ELF-1 (cell line): ENCODE measurements at regions not wholly inside any gene's neighbourhood (a gene's known extent, or its start where the extent isn't known, plus 50 kb on each side); places are given as distances from the start of the nearest gene placed in this dataset.

Experiments used
- DNase-seq: peaks from one replicate; pipeline ENCODE4 v3.0.0-alpha.2; 2016; ENCODE audit warnings: low read depth, low spot score

DNA sequence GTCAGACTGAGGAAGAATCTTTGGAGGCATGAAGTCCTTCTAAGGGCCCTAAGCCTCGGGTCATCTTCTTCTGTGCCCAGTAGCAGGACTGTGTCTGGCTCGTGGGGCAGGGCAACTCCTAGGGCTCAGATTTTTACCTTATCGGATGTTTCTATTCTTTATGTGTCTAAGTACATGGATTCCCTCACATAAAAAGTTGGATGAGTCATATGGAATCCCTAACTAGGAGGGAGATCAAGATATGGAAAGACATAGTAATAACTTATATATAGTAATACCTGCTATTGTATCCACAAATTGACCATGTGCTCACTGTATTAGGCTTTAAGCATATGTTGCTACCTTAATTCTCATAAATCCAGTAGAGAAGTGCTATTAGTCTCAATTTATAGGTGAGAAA lies 364.5 kb upstream of the CAMK1G start:
- DNase-seq, result no peak

GRCh38 chr1:209219791-209220524 lies 363.6 kb upstream of the CAMK1G start:
- no peak for DNase-seq

DNA sequence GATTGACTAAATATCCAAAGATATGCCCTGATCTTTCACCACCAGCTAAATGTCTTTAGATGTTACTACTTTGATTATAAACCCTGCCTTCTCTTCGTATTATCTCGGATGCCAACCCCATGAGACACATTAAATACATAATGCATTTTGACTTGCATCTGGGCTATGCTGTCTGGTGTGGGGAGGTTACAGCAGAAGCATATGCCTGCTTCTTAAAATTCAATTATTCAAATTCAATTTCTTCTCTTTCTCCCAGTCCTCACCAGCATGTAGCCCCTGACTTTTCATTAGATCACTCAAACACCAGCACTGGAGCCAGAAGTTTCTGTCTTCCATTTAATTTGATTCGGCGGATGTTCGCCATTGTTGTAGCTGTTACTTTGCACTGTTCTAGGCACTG lies 360.7 kb upstream of the CAMK1G start:
- no peak for DNase-seq

- DNase-seq, result no peak
Measured at GRCh38 chr1:209223791-209224190, 359.7 kb upstream of the CAMK1G start.

- no peak for DNase-seq
Measured at GRCh38 chr1:209224886-209225285, 358.6 kb upstream of the CAMK1G start.

DNA sequence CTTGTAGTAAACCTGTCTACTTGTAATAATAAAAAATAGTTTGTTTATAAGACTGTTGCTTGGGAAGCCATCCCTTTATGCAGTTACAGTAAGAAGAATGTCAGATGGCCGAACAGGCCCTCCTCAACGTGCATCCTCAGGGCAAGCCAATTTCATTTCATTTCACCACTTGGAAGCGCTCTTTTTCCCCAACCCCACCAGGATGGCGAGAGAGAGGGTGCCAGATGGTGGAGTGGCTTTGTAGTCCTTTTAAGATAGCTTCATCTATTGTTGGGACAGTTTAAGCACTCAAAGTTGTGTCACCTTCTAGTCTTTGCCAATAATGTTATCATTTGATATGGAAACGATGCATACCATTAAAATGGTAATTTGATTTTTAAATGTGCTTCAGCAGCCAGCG lies 356.3 kb upstream of the CAMK1G start:
- no peak for DNase-seq

DNA sequence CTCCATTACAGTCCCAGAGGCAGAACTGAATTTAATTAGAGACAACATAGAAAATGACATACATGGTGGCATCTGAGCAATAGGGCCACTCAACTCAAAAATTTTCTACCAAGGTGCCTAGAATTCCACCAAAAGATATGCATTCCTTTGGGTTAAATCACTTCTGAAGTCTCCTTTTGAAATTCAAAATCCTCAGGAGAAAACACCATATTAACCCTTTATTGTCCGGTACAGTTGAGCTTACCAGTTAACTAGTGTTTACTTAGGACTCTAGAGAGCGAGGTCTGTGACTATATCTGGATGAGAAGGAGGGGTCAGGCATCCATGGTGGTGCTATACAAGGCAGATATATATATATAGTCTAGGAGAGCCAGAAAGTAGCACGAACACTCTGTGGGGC lies 355.6 kb upstream of the CAMK1G start:
- no peak for DNase-seq

DNA sequence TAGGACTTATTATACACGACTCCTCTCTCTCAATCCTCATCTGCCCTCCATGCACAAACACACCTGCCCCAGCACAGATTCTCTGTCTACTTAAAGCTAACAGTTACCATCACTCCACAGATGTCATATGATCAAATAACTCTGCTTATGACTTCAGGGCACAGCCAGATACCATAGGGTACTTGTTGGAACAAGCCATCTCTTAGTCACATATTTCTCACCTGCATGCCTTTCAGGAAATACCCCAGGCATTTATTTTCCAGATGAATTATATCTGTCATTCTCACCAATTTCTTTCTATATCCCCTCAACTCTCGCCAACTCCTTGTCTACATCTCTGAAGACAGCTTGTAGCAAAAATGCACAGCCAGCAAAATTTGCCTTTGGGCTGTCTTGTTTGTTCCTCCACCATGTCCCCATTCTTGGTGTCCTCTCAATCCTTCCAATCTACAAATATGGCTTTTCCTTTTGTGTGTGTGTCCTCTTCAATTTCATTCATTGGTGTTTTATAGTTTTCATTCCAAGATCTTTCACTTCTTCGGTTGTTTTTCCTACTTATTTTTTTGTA lies 353.9 kb upstream of the CAMK1G start:
- DNase-seq, result no peak

DNA sequence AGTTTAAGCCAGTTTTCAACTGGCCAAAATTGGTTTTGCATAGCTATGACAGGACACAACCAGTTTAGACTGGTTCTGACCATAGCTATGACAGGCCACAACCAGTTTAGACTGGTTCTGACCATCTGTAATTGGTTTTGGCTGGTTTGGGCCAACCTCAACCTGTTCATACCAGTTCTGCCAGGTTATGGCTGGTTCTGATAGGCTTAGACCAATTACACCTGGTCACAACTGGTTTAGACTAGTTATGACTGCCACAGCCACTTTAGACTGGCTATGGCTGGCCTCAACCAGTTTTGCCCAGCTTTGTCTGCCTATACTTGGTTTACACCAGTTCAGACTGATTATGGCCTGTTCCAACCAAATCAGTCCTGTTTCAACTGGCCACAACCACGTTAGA lies 353.2 kb upstream of the CAMK1G start:
- no peak for DNase-seq

DNA sequence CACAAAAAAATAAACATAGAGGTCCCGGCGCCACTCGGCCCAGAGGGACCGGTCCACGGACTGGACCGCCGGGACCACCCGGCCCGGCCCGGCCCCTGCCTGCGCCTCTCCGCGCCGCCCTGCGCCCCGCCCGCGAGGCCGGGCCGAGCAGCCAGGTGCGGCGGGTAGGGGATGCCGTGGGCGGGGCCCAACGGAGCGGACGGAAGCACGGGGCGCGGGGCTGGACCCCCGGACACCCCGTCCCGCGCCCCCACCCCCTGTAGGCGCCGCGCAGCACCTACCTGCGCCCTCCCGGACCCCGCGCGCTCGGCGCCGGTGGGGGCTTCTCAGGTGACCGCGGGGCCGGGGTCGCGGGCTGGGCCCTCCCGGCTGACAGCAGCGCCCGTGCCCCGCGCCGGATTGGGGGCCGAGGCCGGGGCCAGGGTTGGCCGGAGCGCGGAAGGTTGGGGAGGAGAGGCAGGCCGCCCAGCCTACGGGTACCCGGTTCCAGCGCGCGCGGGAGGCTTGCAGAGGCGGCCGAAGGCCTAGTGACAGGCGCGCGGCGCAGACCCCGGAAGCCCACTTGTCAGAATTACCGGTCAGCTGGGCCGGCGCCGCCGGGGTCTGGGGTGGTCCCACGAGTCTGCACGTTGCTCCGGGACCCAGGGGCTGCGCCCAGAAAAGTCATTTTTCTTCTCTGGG lies 351.9 kb upstream of the CAMK1G start:
- DNase-seq, result no peak

- no peak for DNase-seq
Measured at GRCh38 chr1:209232197-209232596, 351.3 kb upstream of the CAMK1G start.

GRCh38 chr1:209232759-209233158 lies 350.8 kb upstream of the CAMK1G start:
- DNase-seq, result no peak

DNA sequence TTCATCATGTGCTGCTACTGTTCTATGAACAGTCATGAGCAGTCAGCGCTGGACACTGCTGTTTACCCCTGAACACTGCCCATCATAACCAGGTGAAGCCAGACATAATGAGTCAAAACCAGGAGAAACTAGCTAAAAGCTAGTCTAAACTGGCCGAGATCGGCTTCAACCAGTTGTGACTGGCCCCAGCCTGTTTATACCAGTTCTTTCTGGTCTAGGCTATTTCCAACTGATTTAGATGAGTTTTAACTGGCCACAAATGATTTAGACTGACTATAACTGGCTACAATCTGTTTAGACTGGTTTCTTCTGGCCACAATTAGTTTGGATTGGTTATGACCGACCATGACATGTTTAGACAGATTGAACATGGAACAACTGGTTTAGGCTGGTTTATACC lies 348.3 kb upstream of the CAMK1G start:
- no peak for DNase-seq

DNA sequence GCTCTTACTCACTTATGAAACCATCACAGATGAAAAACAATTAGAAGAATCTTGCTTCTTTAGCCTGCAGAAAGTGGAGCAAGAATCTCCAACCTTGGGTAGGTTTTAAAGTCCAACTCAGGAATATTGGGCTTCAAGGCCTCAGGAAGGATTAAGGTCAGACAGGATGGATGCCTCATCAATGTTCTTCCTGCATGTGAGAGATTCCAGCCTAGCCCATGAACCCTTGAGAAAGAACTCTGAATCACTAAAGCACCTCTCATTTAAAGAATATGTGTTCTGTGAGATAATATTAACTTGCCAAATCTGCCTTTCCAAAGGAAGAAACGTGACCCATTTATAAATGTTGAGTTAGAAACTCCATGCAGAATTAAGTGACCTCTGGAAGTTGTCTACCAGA lies 345.2 kb upstream of the CAMK1G start:
- DNase-seq, result no peak

- no peak for DNase-seq
Measured at GRCh38 chr1:209240351-209240750, 343.2 kb upstream of the CAMK1G start.

DNA sequence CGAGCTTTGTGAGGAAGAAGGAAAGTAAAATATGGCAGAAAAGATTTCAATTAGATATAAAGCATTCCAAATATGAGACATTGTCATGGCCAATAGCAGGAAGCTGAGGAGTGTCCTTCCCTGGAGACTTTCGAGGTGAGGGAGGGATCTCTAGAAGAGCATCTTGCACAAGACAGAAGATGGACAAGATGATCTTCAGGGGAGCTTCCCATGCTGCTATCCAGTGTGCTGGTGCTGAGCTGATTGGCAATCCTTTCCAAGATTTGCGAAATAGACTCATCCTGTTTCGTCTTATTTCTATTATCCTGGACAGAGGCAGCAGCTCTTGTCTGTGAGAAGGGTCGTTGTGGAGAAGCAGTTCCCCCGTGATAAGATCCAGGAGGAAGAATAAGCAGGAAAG lies 342.0 kb upstream of the CAMK1G start:
- no peak for DNase-seq

DNA sequence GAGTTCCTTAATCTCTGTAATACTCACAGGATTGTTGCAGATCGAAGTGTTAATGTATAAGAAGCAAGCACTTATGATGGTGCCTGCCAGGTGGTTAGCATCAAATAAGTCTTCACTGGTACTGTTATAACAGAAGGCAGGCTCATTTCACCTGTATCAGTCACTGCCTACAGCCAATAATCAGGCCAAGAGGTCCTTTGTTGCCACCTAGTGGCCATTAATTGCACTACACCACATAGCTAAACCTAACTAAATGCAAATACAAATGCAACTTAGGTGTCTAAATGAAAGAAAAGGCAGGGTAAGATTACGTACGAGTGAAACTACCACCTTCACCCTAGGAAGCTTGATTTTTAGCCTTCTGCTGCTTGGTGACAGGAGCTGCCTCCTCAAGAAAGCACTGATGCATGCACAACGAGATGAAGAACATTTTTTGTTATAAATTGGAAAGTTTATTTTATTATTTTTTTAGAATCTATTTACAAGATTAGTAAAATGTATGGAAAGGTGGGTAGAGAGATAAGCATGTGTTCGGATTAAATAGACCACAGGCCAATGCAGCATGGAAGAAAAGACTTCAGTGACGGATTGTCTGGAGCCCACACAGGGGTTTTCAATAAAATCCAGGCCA lies 334.8 kb upstream of the CAMK1G start:
- DNase-seq, result peak; percentile 71

GRCh38 chr1:209249280-209249670 lies 334.2 kb upstream of the CAMK1G start:
- DNase-seq, result no peak

GRCh38 chr1:209249785-209250440 lies 333.6 kb upstream of the CAMK1G start:
- DNase-seq, result no peak

DNA sequence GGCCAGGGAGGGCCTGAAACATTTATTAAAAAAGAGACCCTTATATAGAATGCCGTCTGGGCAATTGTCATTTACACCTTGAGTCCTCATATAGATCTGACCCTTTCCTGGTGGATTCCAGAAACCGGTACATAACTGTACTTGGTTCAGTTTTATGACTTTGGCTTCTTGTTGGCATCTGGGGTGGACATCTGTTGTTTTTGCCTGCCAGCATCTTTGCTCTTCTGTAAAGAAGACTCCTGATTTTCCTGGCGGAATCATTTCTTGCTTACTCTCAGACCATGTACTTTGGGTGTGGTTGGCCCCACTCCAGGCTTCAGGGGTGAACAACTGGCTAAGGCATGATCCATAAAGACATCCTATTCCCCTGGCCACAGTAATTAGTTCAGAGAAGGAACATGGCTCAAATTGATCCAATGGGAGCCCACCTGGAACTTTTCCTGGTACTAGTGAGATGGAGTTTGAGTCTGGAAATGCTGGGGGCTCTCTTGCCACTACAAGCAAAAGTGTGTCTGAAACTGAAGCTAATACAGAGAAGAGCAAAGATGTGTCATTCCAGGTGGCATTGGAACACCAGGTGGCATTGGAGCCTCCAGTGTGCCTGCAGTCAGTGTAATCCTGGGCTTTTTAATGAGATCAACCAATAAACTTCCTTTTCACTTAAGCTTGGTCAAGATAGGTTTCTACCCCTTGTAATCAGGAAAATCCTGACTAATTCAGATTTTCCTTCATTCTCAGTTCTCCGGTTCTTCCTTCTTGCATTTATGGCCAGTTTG lies 332.5 kb upstream of the CAMK1G start:
- DNase-seq, result no peak

GRCh38 chr1:209256766-209257350 lies 326.7 kb upstream of the CAMK1G start:
- no peak for DNase-seq
